ENCODE measurements at regions not wholly inside any gene's neighbourhood (a gene's known extent, or its start where the extent isn't known, plus 50 kb on each side); places are given as distances from the start of the nearest gene placed in this dataset.

DNA sequence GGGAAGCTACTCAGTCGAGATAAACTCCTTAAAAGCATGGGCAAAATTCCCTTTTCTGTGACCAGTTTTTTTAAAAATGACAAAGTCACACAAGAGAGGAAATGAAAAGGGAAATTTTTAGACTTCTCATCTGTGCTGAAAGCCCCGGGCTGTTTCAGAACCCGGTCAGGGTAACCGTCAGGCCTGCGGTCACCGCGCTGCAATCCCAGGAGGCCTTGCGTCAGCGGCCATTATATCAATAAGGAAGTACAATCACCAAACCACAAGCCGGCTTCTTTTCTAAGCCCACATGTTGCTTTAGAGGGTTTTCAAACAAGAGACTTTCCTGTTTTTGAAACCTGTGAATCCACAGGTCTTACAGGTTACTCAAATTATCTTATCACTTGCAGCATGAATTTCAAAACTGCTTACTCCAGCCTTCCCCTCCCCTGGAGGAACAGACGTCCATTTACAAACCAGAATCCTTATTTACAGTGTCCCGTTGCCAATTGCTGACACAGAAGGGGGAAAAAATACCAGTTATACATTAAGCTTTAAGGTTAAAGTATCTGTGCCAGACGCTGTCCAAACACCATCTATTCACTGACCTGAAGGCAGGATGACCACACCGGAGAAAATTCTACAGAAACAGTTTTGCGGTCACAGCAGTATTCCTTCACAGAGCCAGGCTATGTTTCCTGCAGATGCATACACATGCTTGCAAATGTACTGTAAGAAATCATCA, 165.3 kb downstream of the TOMM20 start (continued):
- TF ChIP-seq FOXP4 (CRISPR knock-in tag; IDR thresholded peaks at IDR 0.05) (peak; percentile 95), FOXK1 (CRISPR knock-in tag; IDR thresholded peaks at IDR 0.05; ENCODE audit: borderline replicate concordance, low read depth) (peak; percentile 85), HHEX (CRISPR knock-in tag; IDR thresholded peaks at IDR 0.05) (peak; percentile 34; the same call in 1 of the 2 replicates), BCL6 (CRISPR knock-in tag; IDR thresholded peaks at IDR 0.05) (peak; percentile 82; the same call in 1 of the 2 replicates), ZFP1 (CRISPR knock-in tag; IDR thresholded peaks at IDR 0.05) (peak; percentile 25; the same call in 1 of the 2 replicates), ZNF407 (CRISPR knock-in tag; IDR thresholded peaks at IDR 0.05; ENCODE audit: not compliant biosample characterization) (no peak), ZNF235 (CRISPR knock-in tag; IDR thresholded peaks at IDR 0.05; ENCODE audit: borderline replicate concordance) (no peak), ARID5B (CRISPR knock-in tag; IDR thresholded peaks at IDR 0.05) (no peak; the same call in 1 of the 2 replicates), SMAD3 (CRISPR knock-in tag; IDR thresholded peaks at IDR 0.05) (peak; percentile 71; the same call in 1 of the 2 replicates)
- TF ChIP-seq, protein P1, sequence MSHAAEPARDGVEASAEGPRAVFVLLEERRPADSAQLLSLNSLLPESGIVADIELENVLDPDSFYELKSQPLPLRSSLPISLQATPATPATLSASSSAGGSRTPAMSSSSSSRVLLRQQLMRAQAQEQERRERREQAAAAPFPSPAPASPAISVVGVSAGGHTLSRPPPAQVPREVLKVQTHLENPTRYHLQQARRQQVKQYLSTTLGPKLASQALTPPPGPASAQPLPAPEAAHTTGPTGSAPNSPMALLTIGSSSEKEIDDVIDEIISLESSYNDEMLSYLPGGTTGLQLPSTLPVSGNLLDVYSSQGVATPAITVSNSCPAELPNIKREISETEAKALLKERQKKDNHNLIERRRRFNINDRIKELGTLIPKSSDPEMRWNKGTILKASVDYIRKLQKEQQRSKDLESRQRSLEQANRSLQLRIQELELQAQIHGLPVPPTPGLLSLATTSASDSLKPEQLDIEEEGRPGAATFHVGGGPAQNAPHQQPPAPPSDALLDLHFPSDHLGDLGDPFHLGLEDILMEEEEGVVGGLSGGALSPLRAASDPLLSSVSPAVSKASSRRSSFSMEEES (CRISPR knock-in tag; IDR thresholded peaks at IDR 0.05): peak; percentile 76
- TF ChIP-seq, protein P2, sequence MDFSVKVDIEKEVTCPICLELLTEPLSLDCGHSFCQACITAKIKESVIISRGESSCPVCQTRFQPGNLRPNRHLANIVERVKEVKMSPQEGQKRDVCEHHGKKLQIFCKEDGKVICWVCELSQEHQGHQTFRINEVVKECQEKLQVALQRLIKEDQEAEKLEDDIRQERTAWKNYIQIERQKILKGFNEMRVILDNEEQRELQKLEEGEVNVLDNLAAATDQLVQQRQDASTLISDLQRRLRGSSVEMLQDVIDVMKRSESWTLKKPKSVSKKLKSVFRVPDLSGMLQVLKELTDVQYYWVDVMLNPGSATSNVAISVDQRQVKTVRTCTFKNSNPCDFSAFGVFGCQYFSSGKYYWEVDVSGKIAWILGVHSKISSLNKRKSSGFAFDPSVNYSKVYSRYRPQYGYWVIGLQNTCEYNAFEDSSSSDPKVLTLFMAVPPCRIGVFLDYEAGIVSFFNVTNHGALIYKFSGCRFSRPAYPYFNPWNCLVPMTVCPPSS (IDR thresholded peaks at IDR 0.05): no peak
